Stimulated activated CD4-positive, alpha-beta T cell treated with anti-CD3 and anti-CD28 coated beads, Interleukin-2, amount 100 ng/mL, for 24 hours (primary cell): ENCODE measurements at regions not wholly inside any gene's neighbourhood (a gene's known extent, or its start where the extent isn't known, plus 50 kb on each side); places are given as distances from the start of the nearest gene placed in this dataset.

Experiments used
- DNase-seq, 2 donors: peaks; one replicate each; pipeline ENCODE4 v3.0.0-alpha.2; 2020

- no peak for DNase-seq
These were observed 158.0 kb upstream of the PMEPA1 start for GRCh38 chr20:57867807-57868206.

GRCh38 chr20:57867181-57867803 lies 157.5 kb upstream of the PMEPA1 start:
- DNase-seq = peak in 1 of 2 donors; percentile 6

GRCh38 chr20:57866250-57867106 lies 156.7 kb upstream of the PMEPA1 start:
- DNase-seq = no peak

DNA sequence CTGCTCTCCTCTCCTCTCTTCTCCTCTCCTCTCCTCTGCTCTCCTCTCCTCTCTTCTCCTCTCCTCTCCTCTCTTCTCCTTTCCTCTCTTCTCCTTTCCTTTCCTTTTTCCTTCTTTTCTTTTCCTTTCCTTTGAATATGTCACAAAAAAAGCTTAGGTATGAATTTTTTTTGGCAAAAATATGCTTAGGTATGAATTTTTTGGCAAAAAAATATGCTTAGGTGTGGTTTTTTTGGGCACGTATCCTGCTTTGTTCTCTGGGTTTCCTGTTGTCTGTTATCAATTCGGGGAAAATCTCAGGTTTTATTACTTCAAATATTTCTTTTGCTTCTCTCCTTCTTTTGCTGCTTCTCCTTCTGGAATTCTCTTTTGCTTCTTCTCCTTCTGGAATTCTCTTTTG lies 155.5 kb upstream of the PMEPA1 start:
- DNase-seq = no peak

GRCh38 chr20:57860576-57860975 lies 150.8 kb upstream of the PMEPA1 start:
- DNase-seq = no peak

GRCh38 chr20:57857969-57858368 lies 148.2 kb upstream of the PMEPA1 start:
- DNase-seq = no peak

DNA sequence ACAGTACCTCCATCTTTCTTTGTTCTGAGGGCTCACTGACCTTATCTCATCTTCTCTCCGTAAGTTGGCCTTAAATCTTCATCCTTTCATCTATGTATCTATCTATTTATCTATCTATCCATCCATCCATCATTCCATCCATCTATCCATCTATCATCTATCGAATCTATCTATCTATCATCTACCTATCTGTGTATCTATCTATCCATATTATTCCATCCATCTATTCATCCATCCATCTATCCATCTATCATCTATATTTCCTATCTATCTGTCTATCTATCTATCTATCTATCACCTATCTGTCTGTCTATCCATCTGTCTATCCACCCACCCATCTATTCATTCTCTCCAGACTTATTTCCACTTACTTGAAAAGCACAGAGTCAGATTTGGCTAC lies 147.3 kb upstream of the PMEPA1 start:
- DNase-seq = no peak

- DNase-seq = peak in 1 of 2 donors; percentile 13
These were observed 146.8 kb upstream of the PMEPA1 start for GRCh38 chr20:57856658-57857057.

DNA sequence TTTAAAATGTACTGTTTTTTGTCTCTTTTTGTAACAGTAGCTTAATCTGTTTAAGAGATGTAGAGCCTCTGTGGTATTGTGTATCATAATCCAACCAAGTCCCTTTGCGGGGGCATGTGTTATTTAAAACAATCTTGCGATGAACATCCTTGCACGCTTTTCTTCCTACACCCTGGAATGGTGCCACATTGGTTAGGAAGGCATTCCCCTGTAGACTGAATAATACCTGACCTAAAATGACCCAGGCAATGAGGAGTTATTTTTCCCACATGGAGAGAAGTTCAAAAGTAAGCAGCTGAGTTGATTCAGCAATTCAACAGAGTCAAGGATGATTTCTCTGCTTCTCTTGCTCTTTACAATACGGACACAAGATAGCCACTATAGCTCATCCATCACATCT lies 142.0 kb upstream of the PMEPA1 start:
- peak in 1 of 2 donors; percentile 1 for DNase-seq

DNA sequence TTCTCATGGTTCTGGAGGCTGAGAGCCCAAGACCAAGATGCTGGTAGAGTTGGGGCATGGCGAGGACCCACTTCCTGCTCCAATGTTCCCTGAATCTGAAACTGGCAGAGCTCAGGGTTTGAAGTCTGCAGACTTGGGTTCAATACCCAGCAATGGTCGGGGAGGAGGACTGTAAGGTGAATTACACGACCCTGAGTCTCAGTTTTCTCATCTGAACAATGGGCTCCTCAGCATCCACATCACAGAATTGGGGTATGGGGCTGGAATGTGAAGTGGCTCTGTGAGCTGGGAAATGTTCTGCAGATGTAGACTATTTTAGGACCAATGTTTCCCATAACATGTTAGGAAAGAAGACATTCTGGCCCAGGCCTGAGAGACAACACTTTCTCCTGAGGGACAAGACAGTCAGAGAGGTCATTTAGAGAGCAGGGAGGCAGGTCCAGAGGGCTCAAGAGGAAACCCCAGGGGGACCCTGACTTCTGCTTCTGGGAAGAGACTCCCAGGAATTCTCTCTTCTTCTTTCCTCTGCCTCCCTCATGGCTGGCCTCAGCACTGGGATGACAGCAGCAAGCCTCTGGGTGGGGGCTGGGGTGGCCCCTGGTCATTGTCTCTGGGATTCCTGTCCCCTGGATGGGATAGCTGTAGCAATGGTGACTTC lies 141.3 kb upstream of the PMEPA1 start:
- DNase-seq = peak in 1 of 2 donors; percentile 13

DNA sequence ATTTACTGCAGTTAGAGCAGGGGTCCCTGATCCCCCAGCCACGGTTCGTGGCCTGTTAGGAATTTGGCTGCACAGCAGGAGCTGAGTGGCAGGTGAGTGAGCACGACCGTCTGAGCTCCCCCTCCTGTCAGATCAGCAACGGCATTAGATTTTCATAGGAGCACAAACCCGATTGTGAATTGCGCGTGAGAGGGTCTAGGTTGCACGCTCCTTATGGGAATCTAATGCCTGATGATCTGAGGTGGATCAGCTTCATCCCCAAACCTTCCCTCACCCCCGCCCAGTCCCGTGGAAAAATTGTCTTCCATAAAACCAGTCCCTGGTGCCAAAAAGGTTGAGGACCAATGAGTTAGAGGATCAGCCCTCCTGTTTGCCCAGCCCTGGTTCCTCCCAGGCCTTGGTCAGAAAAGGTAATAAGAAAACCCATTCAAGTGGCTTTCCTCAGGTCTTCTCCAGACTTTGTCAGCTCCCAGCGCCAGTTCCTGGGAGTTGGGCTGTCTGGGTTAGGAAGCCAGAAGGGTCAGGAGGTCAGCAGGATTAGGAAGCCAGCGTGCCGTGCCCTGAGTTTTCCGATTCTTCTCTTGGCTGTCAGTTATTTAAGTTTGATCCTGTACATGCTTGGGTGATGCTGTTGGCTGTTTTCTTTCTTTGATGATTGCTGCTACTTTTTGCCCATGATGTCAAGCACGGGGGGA lies 139.9 kb upstream of the PMEPA1 start:
- DNase-seq = peak in 1 of 2 donors; percentile 4

DNA sequence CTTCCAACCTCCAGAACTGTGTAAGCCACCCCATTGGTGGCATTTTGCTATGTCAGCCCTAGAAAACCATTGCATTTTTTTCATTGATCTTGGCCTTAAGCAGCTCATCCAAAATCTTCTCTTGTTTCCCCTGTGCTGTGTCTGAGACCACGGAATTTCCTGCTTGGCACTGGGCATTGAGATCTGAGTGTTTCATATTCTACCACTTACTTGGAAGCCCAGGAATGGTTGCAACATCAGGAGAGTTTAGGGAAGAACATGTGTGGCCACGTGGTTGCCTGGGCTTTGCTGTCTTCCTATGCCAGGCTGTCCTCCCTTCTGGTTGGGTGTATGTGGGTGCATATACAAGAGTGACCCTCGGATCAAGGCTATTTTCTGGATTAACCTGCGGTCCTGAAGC lies 139.3 kb upstream of the PMEPA1 start:
- peak in 1 of 2 donors; percentile 1 for DNase-seq

GRCh38 chr20:57848282-57848681 lies 138.5 kb upstream of the PMEPA1 start:
- DNase-seq = no peak

DNA sequence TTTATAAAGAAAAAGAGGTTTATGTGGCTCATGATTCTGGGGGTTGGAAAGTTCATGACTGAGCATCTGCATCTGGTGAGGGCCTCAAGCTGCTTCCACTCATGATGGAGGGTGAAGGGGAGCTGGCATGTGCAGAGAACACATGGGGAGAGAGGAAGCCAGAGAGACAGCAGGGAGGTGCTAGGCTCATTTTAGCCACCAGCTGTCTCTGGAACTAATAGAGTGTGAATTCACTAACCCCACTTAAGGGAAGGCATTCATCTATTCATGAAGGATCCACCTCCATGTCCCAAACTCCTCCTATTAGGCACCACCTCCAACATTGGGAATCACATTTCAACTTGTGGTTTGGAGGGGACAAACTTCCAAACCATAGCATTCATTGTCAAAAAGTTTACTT lies 137.3 kb upstream of the PMEPA1 start:
- DNase-seq = peak in 1 of 2 donors; percentile 1

DNA sequence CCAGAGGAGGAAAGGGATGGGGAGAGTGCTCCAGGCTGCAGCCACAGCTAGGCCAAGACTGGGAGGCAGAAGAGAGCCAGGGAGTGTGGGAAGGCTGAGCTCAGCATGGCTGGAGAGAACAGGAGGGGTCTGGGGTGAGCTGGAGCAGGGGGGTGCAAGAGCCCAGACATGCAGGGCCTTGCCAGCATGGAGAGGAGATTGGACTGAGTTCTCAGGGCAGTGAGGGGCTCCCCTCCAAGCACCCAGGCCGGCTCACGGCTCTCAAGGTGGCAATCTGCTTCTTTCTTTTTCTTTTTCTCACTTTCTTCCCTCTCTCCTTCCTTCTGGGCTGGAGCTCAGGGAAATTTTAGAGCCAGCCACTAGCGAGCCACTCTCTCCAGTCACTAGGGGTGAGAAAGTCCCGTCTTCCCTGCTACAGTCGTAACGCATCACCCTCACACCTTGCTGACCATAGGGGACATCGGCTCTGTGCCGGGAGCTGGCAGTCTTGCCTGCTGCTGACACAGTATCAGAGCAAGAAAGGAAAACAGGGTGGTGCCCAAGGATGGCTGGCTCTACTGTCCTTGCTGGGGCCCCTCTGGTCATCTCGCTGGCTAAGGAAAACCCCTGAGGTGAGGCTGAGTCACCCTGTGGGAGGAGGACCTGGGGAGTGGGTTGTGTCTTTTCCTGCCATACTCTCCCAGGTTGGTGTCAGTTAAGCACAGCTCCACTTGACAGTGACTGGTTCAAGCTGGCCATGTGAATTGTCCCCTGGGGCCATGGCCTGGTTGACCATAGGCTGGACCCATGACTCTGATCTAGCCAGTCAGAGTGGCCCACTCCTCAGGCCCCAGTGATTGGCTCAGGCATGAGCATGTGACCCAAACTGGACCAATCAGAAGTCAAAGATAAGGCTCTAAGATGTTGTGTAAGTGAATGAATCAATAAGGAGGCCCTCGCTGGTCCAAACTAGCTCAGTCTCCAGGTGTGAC lies 135.1 kb upstream of the PMEPA1 start:
- peak in 1 of 2 donors; percentile 5 for DNase-seq

DNA sequence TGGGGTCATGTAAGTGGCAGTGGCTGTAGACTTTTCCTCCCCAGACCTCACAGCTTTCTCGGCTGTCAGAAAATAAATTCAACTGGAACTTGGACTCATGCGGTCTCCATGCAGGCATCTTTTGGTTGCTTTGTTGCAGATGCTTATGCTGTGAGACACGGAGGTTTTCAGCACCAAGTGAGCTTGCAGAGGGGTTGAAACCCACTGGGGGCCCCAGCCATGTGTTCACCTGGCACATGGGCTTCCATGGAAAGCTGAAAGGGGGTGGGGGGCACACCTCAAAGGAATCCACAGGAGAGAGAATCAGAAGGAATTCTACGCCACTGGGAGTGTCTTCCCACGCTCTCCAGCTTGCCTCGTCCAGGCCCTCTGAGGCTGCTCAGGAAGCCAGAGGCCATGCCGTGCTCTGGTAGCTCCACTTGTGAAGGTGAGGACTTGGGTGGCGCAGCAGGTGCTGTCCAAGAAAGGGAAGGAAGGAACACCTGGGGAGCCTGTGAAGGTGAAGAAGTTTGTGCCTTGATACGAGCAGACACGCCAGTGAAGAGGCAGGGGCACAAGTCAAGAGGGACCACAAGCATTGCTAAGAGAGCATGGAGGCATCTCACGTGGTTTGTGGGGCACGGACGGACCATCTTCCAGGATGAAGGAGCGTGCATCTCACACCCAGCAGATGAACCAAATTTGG lies 134.3 kb upstream of the PMEPA1 start:
- peak in 1 of 2 donors; percentile 8 for DNase-seq

- DNase-seq = no peak
These were observed 132.9 kb upstream of the PMEPA1 start for GRCh38 chr20:57842720-57843119.

DNA sequence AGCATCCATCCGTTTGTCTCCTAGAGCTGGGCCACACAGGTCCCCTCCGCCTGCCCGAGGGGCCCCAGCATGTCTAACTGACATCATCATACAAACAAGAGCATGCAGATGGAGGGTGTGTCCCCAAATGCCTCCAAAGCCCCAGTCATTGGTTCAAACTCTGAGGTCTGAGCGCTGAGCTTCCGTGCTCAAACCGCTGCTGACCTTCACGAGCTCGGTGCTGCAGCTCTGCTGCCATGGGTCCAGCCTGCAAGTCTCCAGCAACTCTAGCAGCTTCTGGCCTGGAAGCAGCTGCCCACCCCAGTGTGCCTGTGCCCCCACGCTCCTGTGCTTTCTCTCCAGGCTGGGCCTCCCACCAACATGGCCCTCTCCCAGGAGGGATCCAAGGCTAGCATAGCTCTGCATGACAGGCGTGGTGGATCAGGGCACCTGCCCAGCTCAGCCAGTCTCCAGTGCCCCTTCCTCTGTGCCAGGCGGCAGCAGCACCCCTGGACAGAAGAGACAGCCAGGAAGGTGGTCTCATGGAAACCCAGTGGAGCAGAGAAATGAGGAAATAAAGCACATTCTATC lies 131.6 kb upstream of the PMEPA1 start:
- DNase-seq = no peak

GRCh38 chr20:57840504-57841296 lies 130.9 kb upstream of the PMEPA1 start:
- DNase-seq = no peak

GRCh38 chr20:57840066-57840465 lies 130.3 kb upstream of the PMEPA1 start:
- DNase-seq = no peak
